ENCODE measurements at regions not wholly inside any gene's neighbourhood (a gene's known extent, or its start where the extent isn't known, plus 50 kb on each side); places are given as distances from the start of the nearest gene placed in this dataset.

DNA sequence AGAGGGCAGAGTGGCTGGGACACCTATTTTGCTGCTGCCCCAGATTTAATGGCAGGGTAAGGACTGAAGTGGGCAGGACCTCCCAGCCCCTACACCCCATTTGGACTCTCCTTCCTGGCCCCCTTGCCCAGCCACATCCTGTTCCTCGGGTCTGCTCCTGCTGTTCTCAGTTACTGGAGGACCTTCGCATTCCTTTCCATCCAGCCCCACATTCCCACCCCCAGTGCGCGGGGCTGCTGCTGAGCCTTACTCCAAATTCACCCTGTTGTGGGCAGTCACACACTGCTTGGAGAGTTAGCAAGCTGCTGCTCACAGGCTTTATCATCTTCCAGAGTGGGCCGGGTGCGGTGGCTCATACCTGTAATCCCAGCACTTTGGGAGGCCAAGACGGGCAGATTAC, 75.2 kb upstream of the SLC14A2 start:
- Histone ChIP-seq H3K4me2 (no peak overlapping the region), H3K36me3 (ENCODE audit: insufficient read depth) (no peaks in the 10 kb centered on the region), H2AFZ (0 out of 2 replicates have a peak overlapping the region, but pooled peaks have one; percentile 28), H3K9me2 (ENCODE audit: insufficient read depth) (no peaks in the 10 kb centered on the region), H4K20me1 (replicated peaks; ENCODE audit: insufficient read depth) (no peaks in the 10 kb centered on the region), H3K27me3 (ENCODE audit: insufficient read depth) (no peaks in the 10 kb centered on the region), H3K79me2 (replicated peaks; ENCODE audit: insufficient read depth) (no peaks in the 10 kb centered on the region), H3F3A (replicated peaks; ENCODE audit: low read depth) (no peaks in the 10 kb centered on the region), H3K4me3 (no peak overlapping the region), H3K27ac (ENCODE audit: low read depth) (no peak overlapping the region), H3K4me1 (ENCODE audit: insufficient read depth) (no peaks in the 10 kb centered on the region)
- Mint-ChIP-seq H3K9me3 (no peaks in the 10 kb centered on the region; the same call in 1 of the 3 replicates), H3K4me3 (no peak overlapping the region), H3K4me1 (peaks cover 4% of the 10 kb centered on the region; the same call in 2 of the 3 replicates), H3K27me3 (ENCODE audit: insufficient read depth, low read depth, poor library complexity) (peaks cover 2% of the 10 kb centered on the region), H3K36me3 (ENCODE audit: low read depth) (0 out of 3 replicates have a peak, but pooled peaks cover 3% of the 10 kb centered on the region), H3K27ac (peak overlapping the region; percentile 10; the same call in 1 of the 2 replicates)
- ATAC-seq (peak; percentile 84), DNase-seq (ENCODE audit: low spot score) (peak; percentile 47)
- TF ChIP-seq EZH2 (IDR thresholded peaks at IDR 0.05; ENCODE audit: low read depth, unreplicated experiment) = no peak
- TF ChIP-seq, protein P1, sequence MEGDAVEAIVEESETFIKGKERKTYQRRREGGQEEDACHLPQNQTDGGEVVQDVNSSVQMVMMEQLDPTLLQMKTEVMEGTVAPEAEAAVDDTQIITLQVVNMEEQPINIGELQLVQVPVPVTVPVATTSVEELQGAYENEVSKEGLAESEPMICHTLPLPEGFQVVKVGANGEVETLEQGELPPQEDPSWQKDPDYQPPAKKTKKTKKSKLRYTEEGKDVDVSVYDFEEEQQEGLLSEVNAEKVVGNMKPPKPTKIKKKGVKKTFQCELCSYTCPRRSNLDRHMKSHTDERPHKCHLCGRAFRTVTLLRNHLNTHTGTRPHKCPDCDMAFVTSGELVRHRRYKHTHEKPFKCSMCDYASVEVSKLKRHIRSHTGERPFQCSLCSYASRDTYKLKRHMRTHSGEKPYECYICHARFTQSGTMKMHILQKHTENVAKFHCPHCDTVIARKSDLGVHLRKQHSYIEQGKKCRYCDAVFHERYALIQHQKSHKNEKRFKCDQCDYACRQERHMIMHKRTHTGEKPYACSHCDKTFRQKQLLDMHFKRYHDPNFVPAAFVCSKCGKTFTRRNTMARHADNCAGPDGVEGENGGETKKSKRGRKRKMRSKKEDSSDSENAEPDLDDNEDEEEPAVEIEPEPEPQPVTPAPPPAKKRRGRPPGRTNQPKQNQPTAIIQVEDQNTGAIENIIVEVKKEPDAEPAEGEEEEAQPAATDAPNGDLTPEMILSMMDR (conservative IDR thresholded peaks at IDR 0.05; ENCODE audit: low read depth in 2 of 2) = no peak
- TF ChIP-seq, protein P2, sequence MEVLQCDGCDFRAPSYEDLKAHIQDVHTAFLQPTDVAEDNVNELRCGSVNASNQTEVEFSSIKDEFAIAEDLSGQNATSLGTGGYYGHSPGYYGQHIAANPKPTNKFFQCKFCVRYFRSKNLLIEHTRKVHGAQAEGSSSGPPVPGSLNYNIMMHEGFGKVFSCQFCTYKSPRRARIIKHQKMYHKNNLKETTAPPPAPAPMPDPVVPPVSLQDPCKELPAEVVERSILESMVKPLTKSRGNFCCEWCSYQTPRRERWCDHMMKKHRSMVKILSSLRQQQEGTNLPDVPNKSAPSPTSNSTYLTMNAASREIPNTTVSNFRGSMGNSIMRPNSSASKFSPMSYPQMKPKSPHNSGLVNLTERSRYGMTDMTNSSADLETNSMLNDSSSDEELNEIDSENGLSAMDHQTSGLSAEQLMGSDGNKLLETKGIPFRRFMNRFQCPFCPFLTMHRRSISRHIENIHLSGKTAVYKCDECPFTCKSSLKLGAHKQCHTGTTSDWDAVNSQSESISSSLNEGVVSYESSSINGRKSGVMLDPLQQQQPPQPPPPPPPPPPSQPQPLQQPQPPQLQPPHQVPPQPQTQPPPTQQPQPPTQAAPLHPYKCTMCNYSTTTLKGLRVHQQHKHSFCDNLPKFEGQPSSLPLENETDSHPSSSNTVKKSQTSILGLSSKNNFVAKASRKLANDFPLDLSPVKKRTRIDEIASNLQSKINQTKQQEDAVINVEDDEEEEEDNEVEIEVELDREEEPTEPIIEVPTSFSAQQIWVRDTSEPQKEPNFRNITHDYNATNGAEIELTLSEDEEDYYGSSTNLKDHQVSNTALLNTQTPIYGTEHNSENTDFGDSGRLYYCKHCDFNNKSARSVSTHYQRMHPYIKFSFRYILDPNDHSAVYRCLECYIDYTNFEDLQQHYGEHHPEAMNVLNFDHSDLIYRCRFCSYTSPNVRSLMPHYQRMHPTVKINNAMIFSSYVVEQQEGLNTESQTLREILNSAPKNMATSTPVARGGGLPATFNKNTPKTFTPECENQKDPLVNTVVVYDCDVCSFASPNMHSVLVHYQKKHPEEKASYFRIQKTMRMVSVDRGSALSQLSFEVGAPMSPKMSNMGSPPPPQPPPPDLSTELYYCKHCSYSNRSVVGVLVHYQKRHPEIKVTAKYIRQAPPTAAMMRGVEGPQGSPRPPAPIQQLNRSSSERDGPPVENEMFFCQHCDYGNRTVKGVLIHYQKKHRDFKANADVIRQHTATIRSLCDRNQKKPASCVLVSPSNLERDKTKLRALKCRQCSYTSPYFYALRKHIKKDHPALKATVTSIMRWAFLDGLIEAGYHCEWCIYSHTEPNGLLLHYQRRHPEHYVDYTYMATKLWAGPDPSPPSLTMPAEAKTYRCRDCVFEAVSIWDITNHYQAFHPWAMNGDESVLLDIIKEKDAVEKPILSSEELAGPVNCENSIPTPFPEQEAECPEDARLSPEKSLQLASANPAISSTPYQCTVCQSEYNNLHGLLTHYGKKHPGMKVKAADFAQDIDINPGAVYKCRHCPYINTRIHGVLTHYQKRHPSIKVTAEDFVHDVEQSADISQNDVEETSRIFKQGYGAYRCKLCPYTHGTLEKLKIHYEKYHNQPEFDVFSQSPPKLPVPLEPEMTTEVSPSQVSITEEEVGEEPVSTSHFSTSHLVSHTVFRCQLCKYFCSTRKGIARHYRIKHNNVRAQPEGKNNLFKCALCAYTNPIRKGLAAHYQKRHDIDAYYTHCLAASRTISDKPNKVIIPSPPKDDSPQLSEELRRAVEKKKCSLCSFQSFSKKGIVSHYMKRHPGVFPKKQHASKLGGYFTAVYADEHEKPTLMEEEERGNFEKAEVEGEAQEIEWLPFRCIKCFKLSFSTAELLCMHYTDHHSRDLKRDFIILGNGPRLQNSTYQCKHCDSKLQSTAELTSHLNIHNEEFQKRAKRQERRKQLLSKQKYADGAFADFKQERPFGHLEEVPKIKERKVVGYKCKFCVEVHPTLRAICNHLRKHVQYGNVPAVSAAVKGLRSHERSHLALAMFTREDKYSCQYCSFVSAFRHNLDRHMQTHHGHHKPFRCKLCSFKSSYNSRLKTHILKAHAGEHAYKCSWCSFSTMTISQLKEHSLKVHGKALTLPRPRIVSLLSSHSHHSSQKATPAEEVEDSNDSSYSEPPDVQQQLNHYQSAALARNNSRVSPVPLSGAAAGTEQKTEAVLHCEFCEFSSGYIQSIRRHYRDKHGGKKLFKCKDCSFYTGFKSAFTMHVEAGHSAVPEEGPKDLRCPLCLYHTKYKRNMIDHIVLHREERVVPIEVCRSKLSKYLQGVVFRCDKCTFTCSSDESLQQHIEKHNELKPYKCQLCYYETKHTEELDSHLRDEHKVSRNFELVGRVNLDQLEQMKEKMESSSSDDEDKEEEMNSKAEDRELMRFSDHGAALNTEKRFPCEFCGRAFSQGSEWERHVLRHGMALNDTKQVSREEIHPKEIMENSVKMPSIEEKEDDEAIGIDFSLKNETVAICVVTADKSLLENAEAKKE (CRISPR knock-in tag; IDR thresholded peaks at IDR 0.05) = no peak
- TF ChIP-seq, protein P3, sequence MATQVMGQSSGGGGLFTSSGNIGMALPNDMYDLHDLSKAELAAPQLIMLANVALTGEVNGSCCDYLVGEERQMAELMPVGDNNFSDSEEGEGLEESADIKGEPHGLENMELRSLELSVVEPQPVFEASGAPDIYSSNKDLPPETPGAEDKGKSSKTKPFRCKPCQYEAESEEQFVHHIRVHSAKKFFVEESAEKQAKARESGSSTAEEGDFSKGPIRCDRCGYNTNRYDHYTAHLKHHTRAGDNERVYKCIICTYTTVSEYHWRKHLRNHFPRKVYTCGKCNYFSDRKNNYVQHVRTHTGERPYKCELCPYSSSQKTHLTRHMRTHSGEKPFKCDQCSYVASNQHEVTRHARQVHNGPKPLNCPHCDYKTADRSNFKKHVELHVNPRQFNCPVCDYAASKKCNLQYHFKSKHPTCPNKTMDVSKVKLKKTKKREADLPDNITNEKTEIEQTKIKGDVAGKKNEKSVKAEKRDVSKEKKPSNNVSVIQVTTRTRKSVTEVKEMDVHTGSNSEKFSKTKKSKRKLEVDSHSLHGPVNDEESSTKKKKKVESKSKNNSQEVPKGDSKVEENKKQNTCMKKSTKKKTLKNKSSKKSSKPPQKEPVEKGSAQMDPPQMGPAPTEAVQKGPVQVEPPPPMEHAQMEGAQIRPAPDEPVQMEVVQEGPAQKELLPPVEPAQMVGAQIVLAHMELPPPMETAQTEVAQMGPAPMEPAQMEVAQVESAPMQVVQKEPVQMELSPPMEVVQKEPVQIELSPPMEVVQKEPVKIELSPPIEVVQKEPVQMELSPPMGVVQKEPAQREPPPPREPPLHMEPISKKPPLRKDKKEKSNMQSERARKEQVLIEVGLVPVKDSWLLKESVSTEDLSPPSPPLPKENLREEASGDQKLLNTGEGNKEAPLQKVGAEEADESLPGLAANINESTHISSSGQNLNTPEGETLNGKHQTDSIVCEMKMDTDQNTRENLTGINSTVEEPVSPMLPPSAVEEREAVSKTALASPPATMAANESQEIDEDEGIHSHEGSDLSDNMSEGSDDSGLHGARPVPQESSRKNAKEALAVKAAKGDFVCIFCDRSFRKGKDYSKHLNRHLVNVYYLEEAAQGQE (IDR thresholded peaks at IDR 0.05; ENCODE audit: unreplicated experiment) = no peak
- no peak for TF ChIP-seq JUNB (IDR thresholded peaks at IDR 0.05; ENCODE audit: unreplicated experiment)
- no peak for TF ChIP-seq NANOG (IDR thresholded peaks at IDR 0.05; ENCODE audit: borderline replicate concordance)
- TF ChIP-seq EZH2phosphoT487 (IDR thresholded peaks at IDR 0.05; ENCODE audit: unreplicated experiment) = no peak
- TF ChIP-seq ZNF114 (CRISPR knock-in tag; IDR thresholded peaks at IDR 0.05) = no peak
- no peak for TF ChIP-seq CREB1 (CRISPR knock-in tag; IDR thresholded peaks at IDR 0.05; ENCODE audit: low read depth)
- TF ChIP-seq STAT1 (IDR thresholded peaks at IDR 0.05; ENCODE audit: unreplicated experiment) = no peak
